HK-2 (cell line): ENCODE measurements at regions not wholly inside any gene's neighbourhood (a gene's known extent, or its start where the extent isn't known, plus 50 kb on each side); places are given as distances from the start of the nearest gene placed in this dataset.

Experiments
- DNase-seq: peaks from one replicate; pipeline ENCODE4 v3.0.0-alpha.2; 2018; ENCODE audit not compliant: unreplicated experiment

GRCh38 chr17:59451706-59452105 lies 113.7 kb upstream of the DHX40 start:
- no peak for DNase-seq

GRCh38 chr17:59454633-59455105 lies 110.7 kb upstream of the DHX40 start:
- no peak for DNase-seq

GRCh38 chr17:59456428-59456827 lies 109.0 kb upstream of the DHX40 start:
- no peak for DNase-seq

- DNase-seq: no peak
Observed at GRCh38 chr17:59456923-59457615, 108.3 kb upstream of the DHX40 start.

- DNase-seq: no peak
Observed at GRCh38 chr17:59462385-59462784, 103.0 kb upstream of the DHX40 start.

GRCh38 chr17:59464246-59464645 lies 101.2 kb upstream of the DHX40 start:
- no peak for DNase-seq

GRCh38 chr17:59465949-59466307 lies 99.5 kb upstream of the DHX40 start:
- no peak for DNase-seq

- DNase-seq: no peak
Observed at GRCh38 chr17:59466946-59467801, 98.2 kb upstream of the DHX40 start.

GRCh38 chr17:59469786-59470485 lies 95.5 kb upstream of the DHX40 start:
- DNase-seq: no peak

GRCh38 chr17:59470624-59471297 lies 94.6 kb upstream of the DHX40 start:
- DNase-seq: no peak

- DNase-seq: no peak
Observed at GRCh38 chr17:59476413-59476812, 89.0 kb upstream of the DHX40 start.

GRCh38 chr17:59479141-59479540 lies 86.3 kb upstream of the DHX40 start:
- no peak for DNase-seq

- DNase-seq: no peak
Observed at GRCh38 chr17:59483860-59484259, 81.5 kb upstream of the DHX40 start.

GRCh38 chr17:59485015-59485414 lies 80.4 kb upstream of the DHX40 start:
- no peak for DNase-seq

- DNase-seq: no peak
Observed at GRCh38 chr17:59485946-59486345, 79.5 kb upstream of the DHX40 start.

- DNase-seq: no peak
Observed at GRCh38 chr17:59487161-59487873, 78.1 kb upstream of the DHX40 start.

- no peak for DNase-seq
Observed at GRCh38 chr17:59488805-59489204, 76.6 kb upstream of the DHX40 start.

GRCh38 chr17:59490216-59490615 lies 75.2 kb upstream of the DHX40 start:
- DNase-seq: no peak

- DNase-seq: no peak
Observed at GRCh38 chr17:59491353-59492090, 73.9 kb upstream of the DHX40 start.

GRCh38 chr17:59492091-59492451 lies 73.3 kb upstream of the DHX40 start:
- DNase-seq: no peak

- no peak for DNase-seq
Observed at GRCh38 chr17:59493867-59494266, 71.5 kb upstream of the DHX40 start.
